GM13976 (cell line): ENCODE measurements at regions not wholly inside any gene's neighbourhood (a gene's known extent, or its start where the extent isn't known, plus 50 kb on each side); places are given as distances from the start of the nearest gene placed in this dataset.

Experiments used
- DNase-seq: peaks from one replicate; pipeline ENCODE4 v3.0.0; 2012; ENCODE audit warnings: low spot score
- in situ Hi-C: fragments of 300-500 bp; cut with MboI; formaldehyde crosslinking; loops from one replicate; pipeline ENCODE4 v1.12.0; 2022; ENCODE audit warnings: low sequenced_read_pairs, mixed read lengths, inconsistent platforms; ENCODE audit not compliant: unreplicated experiment
- TF ChIP-seq, protein P1 (sequence below): IDR thresholded peaks from 2 replicates; pipeline ENCODE4 v1.5.1; 2012; ENCODE audit warnings: borderline replicate concordance, mild to moderate bottlenecking; ENCODE audit not compliant: insufficient read depth; ENCODE audit errors: extremely low read depth, missing control alignments, control extremely low read depth

- TF ChIP-seq, protein P1, sequence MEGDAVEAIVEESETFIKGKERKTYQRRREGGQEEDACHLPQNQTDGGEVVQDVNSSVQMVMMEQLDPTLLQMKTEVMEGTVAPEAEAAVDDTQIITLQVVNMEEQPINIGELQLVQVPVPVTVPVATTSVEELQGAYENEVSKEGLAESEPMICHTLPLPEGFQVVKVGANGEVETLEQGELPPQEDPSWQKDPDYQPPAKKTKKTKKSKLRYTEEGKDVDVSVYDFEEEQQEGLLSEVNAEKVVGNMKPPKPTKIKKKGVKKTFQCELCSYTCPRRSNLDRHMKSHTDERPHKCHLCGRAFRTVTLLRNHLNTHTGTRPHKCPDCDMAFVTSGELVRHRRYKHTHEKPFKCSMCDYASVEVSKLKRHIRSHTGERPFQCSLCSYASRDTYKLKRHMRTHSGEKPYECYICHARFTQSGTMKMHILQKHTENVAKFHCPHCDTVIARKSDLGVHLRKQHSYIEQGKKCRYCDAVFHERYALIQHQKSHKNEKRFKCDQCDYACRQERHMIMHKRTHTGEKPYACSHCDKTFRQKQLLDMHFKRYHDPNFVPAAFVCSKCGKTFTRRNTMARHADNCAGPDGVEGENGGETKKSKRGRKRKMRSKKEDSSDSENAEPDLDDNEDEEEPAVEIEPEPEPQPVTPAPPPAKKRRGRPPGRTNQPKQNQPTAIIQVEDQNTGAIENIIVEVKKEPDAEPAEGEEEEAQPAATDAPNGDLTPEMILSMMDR: no peak
- in situ Hi-C loops: no loop called here
- DNase-seq: no peak
Observed at GRCh38 chr2:42909966-42910365, 117.6 kb upstream of the HAAO start.

GRCh38 chr2:42908518-42909200, 116.3 kb upstream of the HAAO start:
- TF ChIP-seq, protein P1: no peak
- in situ Hi-C loops: no loop called here
- peak; percentile 18 for DNase-seq

GRCh38 chr2:42907835-42908234, 115.5 kb upstream of the HAAO start:
- in situ Hi-C loops: no loop called here
- TF ChIP-seq, protein P1: no peak

DNA sequence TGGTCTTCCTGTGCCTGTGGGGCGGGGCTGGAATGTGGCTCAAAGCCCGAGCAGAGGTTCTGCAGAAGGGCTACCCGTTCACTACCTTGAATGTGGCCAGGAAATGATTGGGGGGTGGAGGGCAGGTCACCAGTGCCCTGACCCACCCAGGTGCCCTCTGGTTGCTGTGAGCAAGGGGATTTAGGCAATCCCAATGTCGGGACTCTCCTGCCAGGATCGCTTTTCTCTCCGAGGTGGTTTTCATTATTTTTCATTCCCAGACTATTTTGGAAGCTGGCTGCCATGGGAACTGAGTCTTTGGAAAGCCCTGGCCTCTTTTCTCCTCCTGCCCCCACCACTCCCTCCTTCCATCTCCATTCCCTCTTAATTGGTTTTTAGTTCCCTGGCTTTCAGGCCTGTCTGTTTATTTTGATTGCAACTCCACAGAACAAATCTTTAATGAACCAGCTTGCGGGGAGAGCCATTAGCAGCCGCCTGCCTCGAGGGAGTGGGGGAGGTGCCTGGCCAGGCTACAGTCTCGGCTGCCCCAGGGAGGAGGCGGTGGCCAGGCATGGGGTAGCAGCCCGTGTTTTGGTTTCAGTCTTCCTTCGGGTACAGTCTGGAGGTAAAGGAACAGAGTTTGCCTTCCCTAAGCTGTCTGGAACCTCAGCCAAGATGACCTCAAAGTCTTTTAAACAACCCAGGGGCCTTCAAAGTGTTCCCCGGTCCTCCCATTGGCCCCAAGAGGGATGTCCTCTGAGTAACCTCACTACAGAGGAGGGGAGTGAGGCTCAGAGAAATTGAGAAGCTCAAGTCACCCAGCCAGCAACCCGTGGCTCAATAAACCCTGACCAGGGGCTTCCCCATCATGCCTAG, 114.4 kb upstream of the HAAO start:
- in situ Hi-C loops: no loop called here
- TF ChIP-seq, protein P1: no peak

More at GRCh38 chr2:42907835-42908234, 115.5 kb upstream of the HAAO start:
- DNase-seq: peak; percentile 7

DNA sequence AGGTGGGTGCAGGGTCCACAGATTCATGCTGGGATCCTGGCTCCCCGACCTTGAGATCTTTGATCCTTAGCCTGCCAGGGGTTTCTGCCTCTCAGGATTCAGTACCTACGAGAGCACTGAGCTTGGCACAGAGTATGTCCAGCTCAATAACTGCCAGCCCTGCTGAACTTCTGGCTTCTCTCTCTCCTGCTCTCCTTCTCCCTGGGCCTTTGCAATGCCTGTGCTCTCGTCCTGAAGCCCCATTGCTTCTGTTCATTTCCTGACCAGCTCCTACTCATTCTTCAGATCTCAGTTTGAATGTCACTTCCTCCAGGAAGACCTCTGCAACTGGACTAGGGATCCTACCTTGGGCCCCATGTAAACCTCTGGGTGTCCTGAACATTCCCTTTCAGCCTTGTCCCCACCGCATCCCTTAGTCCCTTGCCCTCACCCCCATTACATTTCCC, 113.8 kb upstream of the HAAO start:
- in situ Hi-C loops: no loop called here
- TF ChIP-seq, protein P1: no peak
- DNase-seq: no peak

More for the DNA sequence above, 114.4 kb upstream of the HAAO start:
- no peak for DNase-seq

GRCh38 chr2:42905341-42906110, 113.1 kb upstream of the HAAO start:
- in situ Hi-C loops: no loop called here
- no peak for DNase-seq

More at GRCh38 chr2:42905341-42906110, 113.1 kb upstream of the HAAO start:
- TF ChIP-seq, protein P1: no peak
